NCI-H2029 (cell line): ENCODE measurements at regions not wholly inside any gene's neighbourhood (a gene's known extent, or its start where the extent isn't known, plus 50 kb on each side); places are given as distances from the start of the nearest gene placed in this dataset.

ENCODE experiments used
- DNase-seq: peaks from one replicate; lab custom pipeline; 2025; lab: John Stamatoyannopoulos, UW

- no peak for DNase-seq
Observed at GRCh38 chr4:89363786-89364185, 56.2 kb upstream of the GPRIN3 start.

GRCh38 chr4:89358935-89359638 lies 51.5 kb upstream of the GPRIN3 start:
- no peak for DNase-seq

- DNase-seq = no peak
Observed at GRCh38 chr4:89357787-89358186, 50.2 kb upstream of the GPRIN3 start.
